Activated T-cell treated with anti-CD3 and anti-CD28 coated beads, Interleukin-2, amount 50 U/mL, for 72 hours (primary cell): ENCODE measurements at regions not wholly inside any gene's neighbourhood (a gene's known extent, or its start where the extent isn't known, plus 50 kb on each side); places are given as distances from the start of the nearest gene placed in this dataset.

Experiments
- ATAC-seq, 2 donors: fragments of 150-1000 bp; cut with Tn5 transposase; replicated peaks in 1 of 2; 2 replicates each; pipeline ENCODE4 v1.10.0; 2021; ENCODE audit warnings: moderate library complexity in 2 of 2, mild to moderate bottlenecking in 1 of 2
- DNase-seq, 2 donors: peaks; one replicate each; pipeline ENCODE4 v3.0.0; 2021 to 2022; ENCODE audit warnings: mixed read lengths in 1 of 2
- H3K27ac Mint-ChIP-seq: one replicate; pipeline ENCODE4 v1.8.0; 2022; ENCODE audit warnings: mild to moderate bottlenecking, moderate library complexity, mixed read lengths
- H3K27me3 Mint-ChIP-seq: one replicate; pipeline ENCODE4 v1.8.0; 2022; ENCODE audit warnings: low read depth, mixed read lengths
- H3K36me3 Mint-ChIP-seq, 2 donors: one replicate each; pipeline ENCODE4 v1.8.0; 2022; ENCODE audit warnings: mixed read lengths in 2 of 2, mild to moderate bottlenecking in 1 of 2; ENCODE audit not compliant: insufficient read depth in 2 of 2
- H3K4me1 Mint-ChIP-seq: one replicate; pipeline ENCODE4 v1.8.0; 2022; ENCODE audit warnings: low read depth, mixed read lengths
- H3K4me3 Mint-ChIP-seq, 2 donors: one replicate each; pipeline ENCODE4 v1.8.0; 2022; ENCODE audit warnings: mild to moderate bottlenecking in 2 of 2, mixed read lengths in 2 of 2, moderate library complexity in 2 of 2
- H3K9me3 Mint-ChIP-seq, 2 donors: one replicate each; pipeline ENCODE4 v1.8.0; 2022; ENCODE audit warnings: mixed read lengths in 2 of 2

- Mint-ChIP-seq H3K36me3 (peaks cover 0 to 1% of the 10 kb centered on the region in 2 donors), H3K4me3 (no peak overlapping the region), H3K9me3 (no peaks in the 10 kb centered on the region), H3K4me1 (no peaks in the 10 kb centered on the region), H3K27me3 (no peaks in the 10 kb centered on the region), H3K27ac (no peak overlapping the region)
- DNase-seq: no peak
- no peak for ATAC-seq
These were observed 479.2 kb downstream of the QKI start for GRCh38 chr6:163893609-163894189.

GRCh38 chr6:163892824-163893561 is 478.5 kb downstream of the QKI start:
- Mint-ChIP-seq H3K27me3 (no peaks in the 10 kb centered on the region), H3K36me3 (peaks cover 0 to under 1% of the 10 kb centered on the region in 2 donors)
- no peak for DNase-seq

GRCh38 chr6:163889904-163890514 is 475.5 kb downstream of the QKI start:
- H3K9me3 Mint-ChIP-seq: peaks cover 2 to 3% of the 10 kb centered on the region in 2 donors
- ATAC-seq (no peak), DNase-seq (no peak)
- H3K27ac Mint-ChIP-seq: no peak overlapping the region
- peaks cover 0 to 2% of the 10 kb centered on the region in 2 donors for H3K36me3 Mint-ChIP-seq
- H3K27me3 Mint-ChIP-seq: no peaks in the 10 kb centered on the region
- no peak overlapping the region for H3K4me3 Mint-ChIP-seq
- no peaks in the 10 kb centered on the region for H3K4me1 Mint-ChIP-seq

More at GRCh38 chr6:163892824-163893561, 478.5 kb downstream of the QKI start:
- no peak for ATAC-seq
- H3K9me3 Mint-ChIP-seq: peaks cover under 1% of the 10 kb centered on the region in 2 donors
- H3K27ac Mint-ChIP-seq: no peak overlapping the region
- H3K4me3 Mint-ChIP-seq: no peak overlapping the region
- no peaks in the 10 kb centered on the region for H3K4me1 Mint-ChIP-seq

GRCh38 chr6:163888030-163888819 is 473.7 kb downstream of the QKI start:
- DNase-seq (no peak), ATAC-seq (no peak)
- Mint-ChIP-seq H3K27me3 (peaks cover 10% of the 10 kb centered on the region), H3K9me3 (peaks cover 2 to 6% of the 10 kb centered on the region in 2 donors), H3K4me1 (no peaks in the 10 kb centered on the region), H3K36me3 (peaks cover 0 to 2% of the 10 kb centered on the region in 2 donors), H3K27ac (no peak overlapping the region), H3K4me3 (no peak overlapping the region)

GRCh38 chr6:163886428-163886827 is 471.9 kb downstream of the QKI start:
- H3K9me3 Mint-ChIP-seq: peaks cover 2 to 9% of the 10 kb centered on the region in 2 donors
- no peak overlapping the region for H3K27ac Mint-ChIP-seq
- H3K4me3 Mint-ChIP-seq: no peak overlapping the region
- peaks cover 0 to 2% of the 10 kb centered on the region in 2 donors for H3K36me3 Mint-ChIP-seq
- ATAC-seq (no peak), DNase-seq (no peak)
- peaks cover 18% of the 10 kb centered on the region for H3K27me3 Mint-ChIP-seq
- no peaks in the 10 kb centered on the region for H3K4me1 Mint-ChIP-seq

- H3K36me3 Mint-ChIP-seq: peaks cover 0 to 2% of the 10 kb centered on the region in 2 donors
- peaks cover 30% of the 10 kb centered on the region for H3K27me3 Mint-ChIP-seq
- H3K4me1 Mint-ChIP-seq: no peaks in the 10 kb centered on the region
- H3K4me3 Mint-ChIP-seq: no peak overlapping the region
- peaks cover 2 to 10% of the 10 kb centered on the region in 2 donors for H3K9me3 Mint-ChIP-seq
- DNase-seq (no peak), ATAC-seq (no peak)
- no peak overlapping the region for H3K27ac Mint-ChIP-seq
These were observed 469.5 kb downstream of the QKI start for GRCh38 chr6:163883984-163884383.

GRCh38 chr6:163878698-163879097 is 464.2 kb downstream of the QKI start:
- H3K27ac Mint-ChIP-seq: no peak overlapping the region
- no peaks in the 10 kb centered on the region for H3K36me3 Mint-ChIP-seq
- ATAC-seq (no peak), DNase-seq (no peak)
- no peak overlapping the region for H3K4me3 Mint-ChIP-seq
- peaks cover 0 to 6% of the 10 kb centered on the region in 2 donors for H3K9me3 Mint-ChIP-seq
- no peaks in the 10 kb centered on the region for H3K4me1 Mint-ChIP-seq
- H3K27me3 Mint-ChIP-seq: peaks cover 28% of the 10 kb centered on the region

GRCh38 chr6:163877877-163878639 is 463.5 kb downstream of the QKI start:
- H3K4me3 Mint-ChIP-seq: no peak overlapping the region
- DNase-seq (no peak), ATAC-seq (no peak)
- peaks cover 0 to 4% of the 10 kb centered on the region in 2 donors for H3K9me3 Mint-ChIP-seq
- peaks cover 28% of the 10 kb centered on the region for H3K27me3 Mint-ChIP-seq
- H3K4me1 Mint-ChIP-seq: no peaks in the 10 kb centered on the region
- no peaks in the 10 kb centered on the region for H3K36me3 Mint-ChIP-seq
- H3K27ac Mint-ChIP-seq: no peak overlapping the region

GRCh38 chr6:163876391-163876790 is 461.9 kb downstream of the QKI start:
- H3K36me3 Mint-ChIP-seq: no peaks in the 10 kb centered on the region
- DNase-seq: no peak
- ATAC-seq: no peak
- H3K4me1 Mint-ChIP-seq: no peaks in the 10 kb centered on the region
- no peak overlapping the region for H3K4me3 Mint-ChIP-seq
- no peak overlapping the region for H3K27ac Mint-ChIP-seq
- H3K9me3 Mint-ChIP-seq: peaks cover 0 to 1% of the 10 kb centered on the region in 2 donors
- peaks cover 20% of the 10 kb centered on the region for H3K27me3 Mint-ChIP-seq

- H3K4me3 Mint-ChIP-seq: no peak overlapping the region
- H3K9me3 Mint-ChIP-seq: peaks cover 0 to 1% of the 10 kb centered on the region in 2 donors
- H3K36me3 Mint-ChIP-seq: no peaks in the 10 kb centered on the region
- DNase-seq: no peak
- ATAC-seq: no peak
- H3K27ac Mint-ChIP-seq: no peak overlapping the region
- peaks cover 17% of the 10 kb centered on the region for H3K27me3 Mint-ChIP-seq
- H3K4me1 Mint-ChIP-seq: no peaks in the 10 kb centered on the region
These were observed 460.3 kb downstream of the QKI start for GRCh38 chr6:163874784-163875183.

GRCh38 chr6:163872335-163872734 is 457.8 kb downstream of the QKI start:
- Mint-ChIP-seq H3K27ac (no peak overlapping the region), H3K4me3 (no peak overlapping the region), H3K4me1 (no peaks in the 10 kb centered on the region), H3K36me3 (no peaks in the 10 kb centered on the region), H3K9me3 (no peaks in the 10 kb centered on the region), H3K27me3 (peaks cover 10% of the 10 kb centered on the region)
- DNase-seq (no peak), ATAC-seq (no peak)

GRCh38 chr6:163871616-163872015 is 457.1 kb downstream of the QKI start:
- Mint-ChIP-seq H3K4me3 (no peak overlapping the region), H3K27me3 (peaks cover 15% of the 10 kb centered on the region), H3K27ac (no peak overlapping the region), H3K9me3 (no peaks in the 10 kb centered on the region), H3K36me3 (no peaks in the 10 kb centered on the region), H3K4me1 (no peaks in the 10 kb centered on the region)
- DNase-seq: no peak
- no peak for ATAC-seq
